Keratinocyte (primary cell): ENCODE measurements at regions not wholly inside any gene's neighbourhood (a gene's known extent, or its start where the extent isn't known, plus 50 kb on each side); places are given as distances from the start of the nearest gene placed in this dataset.

Experiments used
- DNase-seq: peaks from one replicate; pipeline ENCODE4 v3.0.0-alpha.2; 2011; ENCODE audit warnings: low read depth, missing footprints, low spot score
- FAIRE-seq: peaks from 2 replicates; lab custom pipeline; 2011; peaks lifted over from hg19 to GRCh38; lab: Jason Lieb, UNC
- H2AFZ ChIP-seq: 2 replicates; pipeline ENCODE4 v1.6.0; 2012; ENCODE audit warnings: low read length, control low read depth, inconsistent platforms; ENCODE audit not compliant: control insufficient read depth
- H3K27ac ChIP-seq: 2 replicates; pipeline ENCODE4 v1.5.1; 2011; ENCODE audit warnings: low read length; ENCODE audit not compliant: control insufficient read depth, insufficient read depth
- H3K27me3 ChIP-seq: 3 replicates; pipeline ENCODE4 v1.6.0; 2011; ENCODE audit warnings: low read length; ENCODE audit not compliant: control insufficient read depth, insufficient read depth; ENCODE audit errors: extremely low read depth
- H3K36me3 ChIP-seq, 2 experiments: 2 replicates in 1 of 2; 3 replicates in 1 of 2; pipeline ENCODE4 v1.5.1; 2011; ENCODE audit warnings: low read length in 2 of 2, mild to moderate bottlenecking in 1 of 2; ENCODE audit not compliant: control insufficient read depth in 2 of 2, insufficient read depth in 2 of 2; ENCODE audit errors: extremely low read depth in 1 of 2
- H3K4me1 ChIP-seq: 3 replicates; pipeline ENCODE4 v1.5.1; 2011; ENCODE audit warnings: low read length; ENCODE audit not compliant: control insufficient read depth, insufficient read depth; ENCODE audit errors: extremely low read depth
- H3K4me2 ChIP-seq: 3 replicates; pipeline ENCODE4 v1.6.0; 2011; ENCODE audit warnings: low read depth, low read length; ENCODE audit not compliant: control insufficient read depth, insufficient read depth; ENCODE audit errors: extremely low read depth
- H3K4me3 ChIP-seq, 3 experiments: fragments of 200-600 bp in 1 of 3; sonication (generic) in 1 of 3; 2 replicates in 2 of 3; 3 replicates in 1 of 3; pipeline ENCODE4 v1.5.1; 2011 to 2016; ENCODE audit warnings: low read length in 3 of 3, mild to moderate bottlenecking in 3 of 3, control low read depth in 2 of 3, inconsistent platforms in 1 of 3, low read depth in 1 of 3, mixed read lengths in 1 of 3, mixed run types in 1 of 3, moderate library complexity in 1 of 3; ENCODE audit not compliant: control insufficient read depth in 2 of 3, insufficient read depth in 2 of 3; ENCODE audit errors: extremely low read depth in 1 of 3
- H3K79me2 ChIP-seq: 2 replicates; pipeline ENCODE4 v1.6.0; 2012; ENCODE audit warnings: low read length; ENCODE audit not compliant: control insufficient read depth, insufficient read depth
- H3K9ac ChIP-seq: 3 replicates; pipeline ENCODE4 v1.6.0; 2011; ENCODE audit warnings: low read length; ENCODE audit not compliant: control insufficient read depth, insufficient read depth; ENCODE audit errors: extremely low read depth
- H3K9me1 ChIP-seq: 3 replicates; pipeline ENCODE4 v1.6.0; 2011; ENCODE audit warnings: low read length; ENCODE audit not compliant: control insufficient read depth, insufficient read depth; ENCODE audit errors: extremely low read depth
- H3K9me3 ChIP-seq: 2 replicates; pipeline ENCODE4 v1.5.1; 2012; ENCODE audit warnings: low read depth, low read length; ENCODE audit not compliant: control insufficient read depth
- H4K20me1 ChIP-seq: 3 replicates; pipeline ENCODE4 v1.6.0; 2011; ENCODE audit warnings: low read length; ENCODE audit not compliant: control insufficient read depth, insufficient read depth; ENCODE audit errors: extremely low read depth
- EZH2 ChIP-seq: IDR thresholded peaks from one replicate; pipeline ENCODE4 v1.6.1; 2012; ENCODE audit warnings: inconsistent platforms, mild to moderate bottlenecking, low read length, moderate library complexity
- dilution Hi-C: fragments of 300-500 bp; cut with MboI; formaldehyde crosslinking; loops from one replicate; pipeline ENCODE4 v1.7.0; 2020; ENCODE audit warnings: low sequenced_read_pairs; ENCODE audit not compliant: extremely low pct_ligation_motif_present
- TF ChIP-seq, protein P1 (sequence below), 3 experiments: IDR thresholded peaks in 1 of 3; conservative IDR thresholded peaks in 1 of 3; optimal IDR thresholded peaks in 1 of 3; 2 replicates in 2 of 3; 3 replicates in 1 of 3; pipeline versions ENCODE3 to v1.5.1; 2011; ENCODE audit warnings: low read length in 3 of 3, mild to moderate bottlenecking in 3 of 3, moderate library complexity in 2 of 3, control low read depth in 1 of 3, inconsistent platforms in 1 of 3; ENCODE audit not compliant: insufficient read depth in 2 of 3; ENCODE audit errors: extremely low read depth in 1 of 3

DNA sequence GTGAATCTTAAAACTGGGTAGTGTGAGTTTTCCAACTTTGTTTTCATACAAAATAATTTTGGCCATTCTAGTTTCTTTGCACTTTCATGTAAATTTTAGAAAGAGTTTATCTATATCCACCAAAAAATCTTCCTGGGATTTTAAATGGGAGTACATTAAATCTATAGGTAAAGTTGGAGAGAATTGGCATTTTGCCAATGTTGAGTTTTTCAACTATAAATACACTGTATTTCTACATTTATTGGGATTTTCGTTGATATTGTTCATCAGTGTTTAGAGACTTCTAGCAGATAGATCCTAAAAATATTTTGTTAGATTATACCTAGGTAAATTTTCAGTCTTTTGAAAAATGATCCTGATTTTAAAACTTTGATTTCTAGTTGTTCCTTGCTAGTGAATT lies 83.1 kb upstream of the CCDC54 start:
- TF ChIP-seq EZH2 = no peak
- DNase-seq (no peak), FAIRE-seq (no peak)
- no peaks in the 10 kb centered on the region for H3K27me3 ChIP-seq
- no peak overlapping the region for H3K4me2 ChIP-seq
- H3K79me2 ChIP-seq = no peaks in the 10 kb centered on the region
- no peaks in the 10 kb centered on the region for H3K9me3 ChIP-seq
- no peak overlapping the region for H3K4me3 ChIP-seq
- H3K9me1 ChIP-seq = no peaks in the 10 kb centered on the region
- no peak overlapping the region for H2AFZ ChIP-seq
- H3K4me1 ChIP-seq = no peaks in the 10 kb centered on the region
- dilution Hi-C loops = no loop called here
- H3K27ac ChIP-seq = no peak overlapping the region
- no peak overlapping the region for H3K9ac ChIP-seq
- H4K20me1 ChIP-seq = no peaks in the 10 kb centered on the region
- no peaks in the 10 kb centered on the region for H3K36me3 ChIP-seq

DNA sequence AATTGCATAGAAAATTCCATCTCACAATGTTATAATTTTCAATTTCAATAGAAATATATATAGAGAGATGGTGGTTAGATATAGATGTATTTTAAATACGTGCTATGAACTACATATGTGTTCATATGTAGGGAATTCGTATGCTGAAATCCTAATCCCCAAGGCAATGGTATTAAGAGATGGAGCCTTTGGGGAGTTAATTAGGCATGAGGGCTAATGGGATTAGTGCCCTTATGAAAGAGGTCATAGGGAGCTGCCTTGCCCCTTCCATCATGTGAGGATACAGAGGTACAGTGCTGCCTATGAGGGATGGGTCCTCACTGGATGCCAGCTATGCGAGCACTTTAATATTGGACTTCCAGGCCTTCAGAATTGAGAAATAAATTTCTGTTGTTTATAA lies 79.6 kb upstream of the CCDC54 start:
- Histone ChIP-seq H3K4me3 (no peak overlapping the region), H3K4me1 (no peaks in the 10 kb centered on the region), H3K4me2 (no peak overlapping the region), H3K9ac (no peak overlapping the region), H4K20me1 (no peaks in the 10 kb centered on the region), H2AFZ (no peak overlapping the region), H3K36me3 (no peaks in the 10 kb centered on the region), H3K27ac (no peak overlapping the region), H3K79me2 (no peaks in the 10 kb centered on the region), H3K9me1 (no peaks in the 10 kb centered on the region), H3K9me3 (no peaks in the 10 kb centered on the region), H3K27me3 (no peaks in the 10 kb centered on the region)
- no peak for DNase-seq
- dilution Hi-C loops = no loop called here
- TF ChIP-seq, protein P1, sequence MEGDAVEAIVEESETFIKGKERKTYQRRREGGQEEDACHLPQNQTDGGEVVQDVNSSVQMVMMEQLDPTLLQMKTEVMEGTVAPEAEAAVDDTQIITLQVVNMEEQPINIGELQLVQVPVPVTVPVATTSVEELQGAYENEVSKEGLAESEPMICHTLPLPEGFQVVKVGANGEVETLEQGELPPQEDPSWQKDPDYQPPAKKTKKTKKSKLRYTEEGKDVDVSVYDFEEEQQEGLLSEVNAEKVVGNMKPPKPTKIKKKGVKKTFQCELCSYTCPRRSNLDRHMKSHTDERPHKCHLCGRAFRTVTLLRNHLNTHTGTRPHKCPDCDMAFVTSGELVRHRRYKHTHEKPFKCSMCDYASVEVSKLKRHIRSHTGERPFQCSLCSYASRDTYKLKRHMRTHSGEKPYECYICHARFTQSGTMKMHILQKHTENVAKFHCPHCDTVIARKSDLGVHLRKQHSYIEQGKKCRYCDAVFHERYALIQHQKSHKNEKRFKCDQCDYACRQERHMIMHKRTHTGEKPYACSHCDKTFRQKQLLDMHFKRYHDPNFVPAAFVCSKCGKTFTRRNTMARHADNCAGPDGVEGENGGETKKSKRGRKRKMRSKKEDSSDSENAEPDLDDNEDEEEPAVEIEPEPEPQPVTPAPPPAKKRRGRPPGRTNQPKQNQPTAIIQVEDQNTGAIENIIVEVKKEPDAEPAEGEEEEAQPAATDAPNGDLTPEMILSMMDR (optimal IDR thresholded peaks at IDR 0.05 in 1 of 3, IDR thresholded peaks at IDR 0.05 in 1 of 3, conservative IDR thresholded peaks at IDR 0.05 in 1 of 3; ENCODE audit: extremely low read depth in 1 of 3, insufficient read depth in 2 of 3, low read length in 3 of 3) = no peak
- TF ChIP-seq EZH2 = no peak
- FAIRE-seq = no peak

DNA sequence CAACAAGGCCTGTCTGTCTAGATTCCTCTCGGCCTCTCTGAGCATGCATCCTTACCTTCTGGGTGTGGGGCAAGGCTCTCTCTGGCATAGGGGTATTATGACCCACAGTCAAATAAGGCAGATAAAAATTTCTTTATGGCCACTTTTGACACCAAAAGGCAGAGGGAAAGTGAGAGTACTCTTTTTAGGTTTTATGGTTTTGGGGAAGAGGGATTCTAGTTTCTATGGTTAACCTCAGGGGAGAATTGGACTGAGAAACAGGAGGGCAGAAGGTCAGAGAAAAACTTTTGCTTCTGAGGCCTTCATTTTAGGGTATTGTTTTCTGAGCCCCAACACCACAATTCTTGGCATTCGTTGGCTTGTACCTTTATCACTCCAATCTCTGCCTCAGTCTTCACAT lies 70.0 kb upstream of the CCDC54 start:
- no peak overlapping the region for H3K4me2 ChIP-seq
- no peaks in the 10 kb centered on the region for H3K9me3 ChIP-seq
- no peaks in the 10 kb centered on the region for H3K9me1 ChIP-seq
- DNase-seq = no peak
- dilution Hi-C loops = no loop called here
- no peak overlapping the region for H3K9ac ChIP-seq
- H4K20me1 ChIP-seq = no peaks in the 10 kb centered on the region
- no peaks in the 10 kb centered on the region for H3K79me2 ChIP-seq
- no peak for FAIRE-seq
- TF ChIP-seq, protein P1 (optimal IDR thresholded peaks at IDR 0.05 in 1 of 3, IDR thresholded peaks at IDR 0.05 in 1 of 3, conservative IDR thresholded peaks at IDR 0.05 in 1 of 3; ENCODE audit: extremely low read depth in 1 of 3, insufficient read depth in 2 of 3, low read length in 3 of 3) = no peak
- no peak for TF ChIP-seq EZH2
- no peaks in the 10 kb centered on the region for H3K4me1 ChIP-seq
- H3K36me3 ChIP-seq = no peaks in the 10 kb centered on the region
- H3K27ac ChIP-seq = no peak overlapping the region
- no peak overlapping the region for H3K4me3 ChIP-seq
- no peak overlapping the region for H2AFZ ChIP-seq
- no peaks in the 10 kb centered on the region for H3K27me3 ChIP-seq
